Prostate gland (tissue), 2 donors: ENCODE measurements at regions not wholly inside any gene's neighbourhood (a gene's known extent, or its start where the extent isn't known, plus 50 kb on each side); places are given as distances from the start of the nearest gene placed in this dataset.

Source experiments
- DNase-seq: peaks from one replicate; pipeline ENCODE4 v3.0.0-alpha.2; 2019; ENCODE audit warnings: low spot score
- H3K27ac ChIP-seq, 2 donors: fragments of 200-600 bp; sonication (generic); 2 replicates each; pipeline ENCODE4 v1.5.1; 2017 to 2019
- H3K27me3 ChIP-seq: fragments of 200-600 bp; sonication (generic); replicated peaks from 2 replicates; pipeline ENCODE4 v1.5.1; 2019; ENCODE audit not compliant: insufficient read depth
- H3K36me3 ChIP-seq, 2 donors: fragments of 200-600 bp; sonication (generic); 1 replicate in 1 of 2; 2 replicates in 1 of 2; pipeline versions ENCODE4 v1.5.1 to v1.8.1; 2017 to 2019
- H3K4me1 ChIP-seq: fragments of 200-600 bp; sonication (generic); replicated peaks from 2 replicates; pipeline ENCODE4 v1.5.1; 2019
- H3K4me3 ChIP-seq, 2 donors: fragments of 200-600 bp; sonication (generic); 2 replicates each; pipeline ENCODE4 v1.5.1; 2017 to 2019
- H3K9me3 ChIP-seq: fragments of 200-600 bp; sonication (generic); 2 replicates; pipeline ENCODE4 v1.5.1; 2017
- POLR2A ChIP-seq: fragments of 450-650 bp; IDR thresholded peaks from one replicate; pipeline ENCODE4 v1.6.1; 2016; ENCODE audit warnings: antibody characterized with exemption, mild to moderate bottlenecking
- POLR2AphosphoS5 ChIP-seq: sonication (generic); formaldehyde crosslinking; IDR thresholded peaks from one replicate; pipeline ENCODE4 v1.6.1; 2017; ENCODE audit warnings: antibody characterized with exemption
- WGBS: methylation state at CpG from one replicate; pipeline ENCODE4 v1.1.5; 2018; 5-methylcytosine and 5-hydroxymethylcytosine counted together
- intact Hi-C: fragments of 100-400 bp; cut with DNase I; formaldehyde crosslinking; loops from one replicate; pipeline ENCODE4 v1.14.2; 2022
- TF ChIP-seq, protein P1 (sequence below), 4 experiments: fragments of 200-600 bp in 2 of 4; fragments of 450-650 bp in 2 of 4; sonication (generic) in 2 of 4; IDR thresholded peaks; 1 replicate in 3 of 4; 2 replicates in 1 of 4; pipeline ENCODE4 v1.5.1; 2016 to 2019; ENCODE audit warnings: antibody characterized with exemption in 4 of 4, mild to moderate bottlenecking in 2 of 4, moderate library complexity in 2 of 4

GRCh38 chr2:19717446-19717845 lies 184.3 kb downstream of the TTC32 start:
- WGBS = 67% methylated on average over 2 of the region's 2 CpGs
- Histone ChIP-seq H3K27me3 (no peaks in the 10 kb centered on the region), H3K4me1 (no peaks in the 10 kb centered on the region), H3K36me3 (no peaks in the 10 kb centered on the region), H3K4me3 (no peak overlapping the region), H3K27ac (no peak overlapping the region), H3K9me3 (no peaks in the 10 kb centered on the region)
- TF ChIP-seq POLR2AphosphoS5 = peak; percentile 10
- TF ChIP-seq, protein P1, sequence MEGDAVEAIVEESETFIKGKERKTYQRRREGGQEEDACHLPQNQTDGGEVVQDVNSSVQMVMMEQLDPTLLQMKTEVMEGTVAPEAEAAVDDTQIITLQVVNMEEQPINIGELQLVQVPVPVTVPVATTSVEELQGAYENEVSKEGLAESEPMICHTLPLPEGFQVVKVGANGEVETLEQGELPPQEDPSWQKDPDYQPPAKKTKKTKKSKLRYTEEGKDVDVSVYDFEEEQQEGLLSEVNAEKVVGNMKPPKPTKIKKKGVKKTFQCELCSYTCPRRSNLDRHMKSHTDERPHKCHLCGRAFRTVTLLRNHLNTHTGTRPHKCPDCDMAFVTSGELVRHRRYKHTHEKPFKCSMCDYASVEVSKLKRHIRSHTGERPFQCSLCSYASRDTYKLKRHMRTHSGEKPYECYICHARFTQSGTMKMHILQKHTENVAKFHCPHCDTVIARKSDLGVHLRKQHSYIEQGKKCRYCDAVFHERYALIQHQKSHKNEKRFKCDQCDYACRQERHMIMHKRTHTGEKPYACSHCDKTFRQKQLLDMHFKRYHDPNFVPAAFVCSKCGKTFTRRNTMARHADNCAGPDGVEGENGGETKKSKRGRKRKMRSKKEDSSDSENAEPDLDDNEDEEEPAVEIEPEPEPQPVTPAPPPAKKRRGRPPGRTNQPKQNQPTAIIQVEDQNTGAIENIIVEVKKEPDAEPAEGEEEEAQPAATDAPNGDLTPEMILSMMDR (IDR thresholded peaks at IDR 0.05) = no peak
- TF ChIP-seq POLR2A = no peak
- intact Hi-C loops = no loop called here
- no peak for DNase-seq

GRCh38 chr2:19714926-19715325 lies 186.9 kb downstream of the TTC32 start:
- H3K27me3 ChIP-seq = no peaks in the 10 kb centered on the region
- no peak for DNase-seq
- no peaks in the 10 kb centered on the region for H3K4me1 ChIP-seq
- intact Hi-C loops = no loop called here
- TF ChIP-seq, protein P1 (IDR thresholded peaks at IDR 0.05) = no peak
- TF ChIP-seq POLR2A = no peak
- TF ChIP-seq POLR2AphosphoS5 = no peak
- no peak overlapping the region for H3K4me3 ChIP-seq
- no peaks in the 10 kb centered on the region for H3K9me3 ChIP-seq
- 90% methylated on average over 4 of the region's 4 CpGs for WGBS
- no peaks in the 10 kb centered on the region for H3K36me3 ChIP-seq
- H3K27ac ChIP-seq = no peak overlapping the region

- no peak for TF ChIP-seq POLR2A
- no peak for TF ChIP-seq POLR2AphosphoS5
- TF ChIP-seq, protein P1 (IDR thresholded peaks at IDR 0.05) = no peak
- no peaks in the 10 kb centered on the region for H3K4me1 ChIP-seq
- H3K36me3 ChIP-seq = no peaks in the 10 kb centered on the region
- H3K9me3 ChIP-seq = no peaks in the 10 kb centered on the region
- H3K27ac ChIP-seq = no peak overlapping the region
- H3K4me3 ChIP-seq = no peak overlapping the region
- no peaks in the 10 kb centered on the region for H3K27me3 ChIP-seq
- intact Hi-C loops = no loop called here
- WGBS = 98% methylated on average over 4 of the region's 4 CpGs
- no peak for DNase-seq
Measured at GRCh38 chr2:19712850-19713249, 188.9 kb downstream of the TTC32 start.

- no peak for DNase-seq
- Histone ChIP-seq H3K9me3 (no peaks in the 10 kb centered on the region), H3K27ac (no peak overlapping the region), H3K36me3 (no peaks in the 10 kb centered on the region), H3K4me1 (no peaks in the 10 kb centered on the region), H3K27me3 (no peaks in the 10 kb centered on the region), H3K4me3 (no peak overlapping the region)
- 51% methylated on average over 5 of the region's 5 CpGs for WGBS
- intact Hi-C loops = no loop called here
- TF ChIP-seq POLR2AphosphoS5 (no peak), POLR2A (no peak)
- TF ChIP-seq, protein P1 (IDR thresholded peaks at IDR 0.05) = no peak
Measured at GRCh38 chr2:19711470-19712372, 190.1 kb downstream of the TTC32 start.

DNA sequence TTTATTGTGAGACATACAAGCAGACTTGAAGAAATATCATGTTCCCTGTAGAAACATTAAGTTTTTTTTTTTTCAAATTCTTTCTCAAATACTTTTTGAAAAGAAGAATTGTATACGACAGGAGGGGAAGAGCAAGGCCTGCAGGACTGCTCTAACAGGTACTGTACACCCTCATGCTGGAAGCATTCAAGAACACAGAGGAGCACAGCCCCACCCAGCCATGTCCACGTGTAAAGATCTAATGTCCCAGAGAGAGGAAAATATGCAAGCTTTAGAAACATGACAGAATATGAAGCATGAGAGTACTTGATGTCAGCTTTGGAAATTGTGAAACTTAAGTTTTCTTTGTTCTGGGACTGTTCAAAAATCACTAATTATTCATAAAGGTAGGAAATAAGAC lies 191.6 kb downstream of the TTC32 start:
- H3K27ac ChIP-seq = no peak overlapping the region
- TF ChIP-seq POLR2A (no peak), POLR2AphosphoS5 (no peak)
- TF ChIP-seq, protein P1 (IDR thresholded peaks at IDR 0.05) = no peak
- WGBS = 85% methylated on average over 2 of the region's 2 CpGs
- DNase-seq = no peak
- H3K9me3 ChIP-seq = no peaks in the 10 kb centered on the region
- H3K4me3 ChIP-seq = no peak overlapping the region
- intact Hi-C loops = no loop called here
- no peaks in the 10 kb centered on the region for H3K4me1 ChIP-seq
- no peaks in the 10 kb centered on the region for H3K27me3 ChIP-seq
- no peaks in the 10 kb centered on the region for H3K36me3 ChIP-seq
